ENCODE measurements at regions not wholly inside any gene's neighbourhood (a gene's known extent, or its start where the extent isn't known, plus 50 kb on each side); places are given as distances from the start of the nearest gene placed in this dataset.
A peak's percentile ranks its signal among the peaks of the same experiment; 100 is the strongest.
"Not testable (repeated sequence)": the region's sequence is repeated elsewhere in the genome, so short reads cannot be mapped to it uniquely, and the experiment has no call there.

DNA sequence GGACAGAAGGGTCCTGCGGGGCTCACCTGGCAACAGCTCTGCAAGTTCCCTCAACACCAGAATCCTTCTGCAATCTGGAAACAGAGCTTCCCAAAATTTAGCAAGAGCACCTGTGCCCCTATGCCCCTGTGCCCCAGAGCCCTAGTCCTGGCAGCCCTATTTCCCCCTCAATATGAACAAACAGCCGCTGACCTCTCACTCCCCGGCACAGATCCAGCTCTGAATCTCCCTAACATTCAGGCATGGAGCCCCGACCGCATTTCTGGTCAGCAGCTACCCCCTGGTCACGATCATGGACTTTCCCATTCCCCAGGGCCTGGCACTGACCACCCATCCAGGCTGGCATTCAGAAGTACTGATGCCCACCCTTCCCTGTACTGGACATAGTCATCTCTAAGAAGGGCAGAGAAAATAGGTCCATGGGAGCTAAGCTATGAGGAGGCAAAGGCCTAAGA lies 110.8 kb upstream of the SMURF2 start:
- no peak for DNase-seq (ENCODE audit: low read depth)

DNA sequence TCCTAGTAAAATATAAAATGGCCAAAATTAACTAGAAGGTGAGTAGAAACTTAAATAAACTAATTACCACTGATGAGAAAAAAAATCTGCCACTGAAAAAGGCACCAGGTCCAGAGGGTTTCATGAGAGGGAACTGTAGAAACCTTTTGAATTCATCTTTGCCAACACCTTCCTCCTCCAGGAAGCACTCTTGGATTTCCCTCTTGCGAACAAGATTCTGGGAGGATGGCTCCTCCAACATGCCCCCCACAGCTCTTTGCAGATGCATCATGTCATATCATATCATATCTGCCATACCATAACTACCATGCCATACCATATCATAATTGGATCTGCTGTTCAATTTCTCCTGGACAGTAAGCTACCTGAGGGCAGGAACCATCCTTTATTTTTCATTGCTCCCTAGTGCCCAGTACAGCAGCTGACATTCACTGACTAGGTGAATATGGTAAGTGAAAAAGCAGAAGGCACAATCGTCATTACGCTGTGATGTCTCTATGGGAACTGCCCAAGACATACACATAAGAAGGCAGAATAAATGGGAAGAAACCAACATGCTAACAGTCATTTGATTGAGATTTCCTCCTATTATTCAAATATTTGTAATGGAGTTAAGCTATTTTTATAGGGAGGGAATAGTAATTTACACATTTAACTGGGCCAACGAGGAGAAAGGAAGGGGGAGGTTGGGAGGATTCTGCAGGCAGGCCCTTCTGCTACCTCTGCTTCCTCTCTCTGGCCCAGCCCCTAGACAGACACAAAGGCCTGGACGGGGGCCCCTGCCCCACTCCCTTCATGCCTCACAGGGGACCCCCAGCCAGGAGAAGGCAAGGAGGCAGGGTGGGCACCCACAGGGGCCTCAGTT lies 110.1 kb upstream of the SMURF2 start:
- no peak for DNase-seq (ENCODE audit: low read depth)

DNA sequence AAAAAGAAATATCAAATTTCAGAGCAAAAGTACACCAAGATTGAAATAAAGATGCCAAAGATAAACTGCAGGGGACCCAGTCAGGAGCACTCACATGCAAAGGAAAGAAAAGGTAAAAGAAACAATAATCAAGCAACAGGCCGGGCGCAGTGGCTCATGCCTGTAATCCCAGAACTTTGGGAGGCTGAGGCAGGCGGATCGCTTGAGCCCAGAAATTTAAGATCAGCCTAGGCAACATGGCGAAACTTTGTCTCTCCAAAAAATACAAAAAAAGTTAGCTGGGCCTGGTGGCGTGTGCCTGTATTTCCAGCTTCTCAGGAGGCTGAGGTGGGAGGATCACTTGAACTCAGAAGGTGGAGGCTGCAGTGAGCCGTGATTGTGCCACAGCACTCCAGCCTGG lies 107.6 kb upstream of the SMURF2 start:
- no peak for DNase-seq (ENCODE audit: low read depth)

DNA sequence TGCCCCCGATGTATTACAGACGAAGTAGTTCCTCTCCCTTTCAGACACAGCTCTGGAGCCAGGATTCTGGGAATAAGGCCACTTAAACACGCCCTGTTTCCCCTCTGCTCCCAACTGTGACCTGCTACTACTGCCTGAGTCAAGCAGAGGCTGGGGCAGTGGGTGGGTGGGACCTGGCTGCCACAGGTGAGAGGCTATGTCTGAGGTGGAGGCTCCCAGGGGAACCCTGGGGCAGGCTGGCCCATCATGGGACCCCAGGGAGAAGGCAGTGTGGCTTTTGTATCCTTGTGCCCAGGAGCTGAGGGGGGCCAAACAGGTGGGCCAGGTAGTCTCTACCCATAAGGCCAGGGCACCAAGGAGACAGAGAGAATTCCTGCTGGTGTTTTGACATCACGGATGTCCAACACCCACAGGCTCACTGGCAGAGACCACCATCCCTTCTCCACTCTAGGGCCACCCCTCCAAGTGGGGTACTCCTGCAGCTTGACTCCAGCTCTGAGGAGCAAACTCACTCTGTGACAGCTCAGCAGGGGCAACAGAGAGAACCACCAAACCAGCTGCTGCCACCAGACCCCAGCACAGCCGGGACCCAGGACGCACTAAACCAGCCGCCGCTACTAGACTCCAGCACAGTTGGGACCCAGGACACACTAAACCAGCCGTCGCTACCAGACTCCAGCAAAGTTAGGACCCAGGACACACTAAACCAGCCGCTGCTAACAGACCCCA lies 105.3 kb upstream of the SMURF2 start:
- no peak for DNase-seq (ENCODE audit: low read depth)

DNA sequence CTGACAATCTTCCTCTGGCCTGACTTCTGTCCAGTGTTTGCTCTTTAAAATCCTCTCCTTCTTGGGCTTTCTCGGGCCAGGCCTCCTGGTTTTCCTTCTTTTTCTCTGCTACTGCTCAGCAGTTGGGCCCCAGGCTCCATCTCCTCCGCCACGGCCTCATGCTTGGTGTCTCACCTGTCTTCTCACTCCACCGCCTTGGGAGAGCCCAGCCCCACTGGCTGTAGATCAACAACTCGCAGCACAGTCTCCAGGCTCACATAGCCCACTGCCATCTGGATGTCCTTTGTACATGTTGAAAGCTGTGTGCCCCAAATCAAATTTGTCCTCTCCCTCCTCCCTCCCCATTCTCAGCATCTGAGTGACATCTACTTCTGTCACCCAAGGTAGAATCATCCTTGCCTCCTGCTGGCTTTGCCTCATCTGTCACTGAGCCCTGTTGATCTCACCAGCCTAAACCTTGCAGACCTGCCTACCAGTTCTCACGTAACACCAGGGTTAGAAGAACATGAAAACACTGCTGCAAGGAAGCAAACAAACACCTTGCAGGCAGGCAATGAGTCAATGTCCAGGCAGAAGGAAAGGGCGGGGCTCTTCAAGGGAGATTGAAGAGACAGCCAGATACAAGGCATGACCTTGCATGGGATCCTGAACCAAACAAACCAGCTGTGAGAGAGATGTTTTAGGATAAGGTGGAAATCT lies 103.2 kb upstream of the SMURF2 start:
- no peak for DNase-seq (ENCODE audit: low read depth)

DNA sequence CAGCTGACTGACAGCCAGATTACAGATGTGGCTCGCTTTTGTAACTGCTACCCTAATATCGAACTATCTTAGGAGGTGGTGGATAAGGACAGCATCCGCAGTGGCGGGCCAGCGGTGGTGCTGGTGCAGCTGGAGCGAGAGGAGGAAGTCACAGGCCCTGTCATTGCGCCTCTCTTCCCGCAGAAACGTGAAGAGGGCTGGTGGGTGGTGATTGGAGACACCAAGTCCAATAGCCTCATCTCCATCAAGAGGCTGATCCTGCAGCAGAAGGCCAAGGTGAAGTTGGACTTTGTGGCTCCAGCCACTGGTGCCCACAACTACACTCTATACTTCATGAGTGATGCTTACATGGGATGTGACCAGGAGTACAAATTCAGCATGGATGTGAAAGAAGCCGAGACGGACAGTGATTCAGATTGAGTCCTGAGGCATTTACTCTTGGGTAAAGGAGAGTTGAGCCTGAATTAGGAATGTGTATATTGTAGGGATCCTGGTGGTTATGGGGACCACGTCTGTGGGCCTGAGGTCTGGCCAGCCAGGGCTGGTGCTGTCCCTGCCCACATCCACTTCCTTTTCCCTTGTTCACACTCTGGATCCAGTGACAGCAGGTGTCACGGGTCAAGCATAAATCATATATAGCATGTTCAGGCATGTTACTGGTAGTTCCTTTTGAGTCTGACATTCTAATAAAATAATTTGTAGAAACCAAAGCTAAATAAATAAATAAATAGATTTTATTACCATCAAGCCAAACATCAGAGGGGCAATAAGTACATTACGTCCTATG lies 89.0 kb upstream of the SMURF2 start:
- no peak for DNase-seq (ENCODE audit: low read depth)

DNA sequence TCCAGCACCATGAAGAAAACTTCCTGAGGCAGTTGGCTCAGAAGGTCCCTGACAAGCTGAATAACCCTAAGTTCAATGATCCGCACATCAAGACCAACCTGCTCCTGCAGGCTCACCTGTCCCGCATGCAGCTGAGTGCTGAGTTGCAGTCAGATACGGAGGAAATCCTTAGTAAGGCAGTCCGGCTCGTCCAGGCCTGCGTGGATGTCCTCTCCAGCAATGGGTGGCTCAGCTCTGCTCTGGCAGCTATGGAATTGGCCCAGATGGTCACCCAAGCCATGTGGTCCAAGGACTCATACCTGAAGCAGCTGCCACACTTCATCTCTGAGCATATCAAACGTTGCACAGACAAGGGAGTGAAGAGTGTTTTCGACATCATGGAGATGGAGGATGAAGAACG lies 88.4 kb upstream of the SMURF2 start:
- DNase-seq (ENCODE audit: low read depth) = no peak

DNA sequence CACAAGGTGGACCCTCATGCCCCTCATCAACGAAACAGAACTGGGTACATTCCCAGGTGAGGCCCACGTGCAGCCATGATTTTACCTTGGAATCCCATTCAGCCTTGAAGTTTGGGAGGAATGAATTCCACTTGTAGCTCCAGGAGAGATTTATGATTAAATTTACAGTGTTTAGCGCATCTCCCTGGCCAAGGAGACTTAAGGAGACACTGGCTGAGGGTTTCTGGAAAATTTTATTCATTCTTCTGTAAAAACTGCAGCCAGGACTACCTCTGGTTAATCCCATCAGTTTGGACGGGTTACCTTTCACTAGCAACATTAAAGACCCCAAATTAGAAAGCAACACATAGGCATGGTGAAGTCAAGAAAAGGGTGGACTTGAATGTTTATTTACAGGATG lies 87.2 kb upstream of the SMURF2 start:
- DNase-seq (ENCODE audit: low read depth) = no peak

DNA sequence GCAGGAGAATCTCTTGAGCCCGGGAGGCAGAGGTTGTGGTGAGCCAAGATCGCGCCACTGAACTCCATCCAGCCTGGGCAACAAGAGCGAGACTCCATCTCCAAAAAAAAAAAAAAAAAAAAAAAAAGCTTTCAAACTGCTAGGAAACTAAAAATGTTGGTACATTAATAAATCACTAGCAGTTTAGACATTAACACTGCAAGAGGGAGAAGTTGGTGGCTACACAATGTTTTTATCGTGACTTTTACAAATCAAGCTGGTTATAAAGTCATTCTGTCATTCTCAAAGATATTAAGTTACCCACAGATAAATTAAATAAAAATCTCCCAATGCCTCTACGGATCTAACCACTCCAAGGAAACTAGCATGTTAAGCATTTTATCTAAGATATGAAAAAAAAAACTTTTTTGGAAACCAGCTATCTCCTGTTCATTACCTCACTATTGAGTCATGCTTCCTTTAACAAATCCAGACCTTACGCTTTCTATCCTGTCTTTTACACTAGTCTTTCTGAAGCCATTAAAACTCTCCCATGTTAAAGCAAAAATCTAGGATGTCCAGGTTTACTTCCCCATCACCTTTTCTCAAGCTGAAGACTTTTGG lies 85.9 kb upstream of the SMURF2 start:
- DNase-seq (ENCODE audit: low read depth) = no peak

DNA sequence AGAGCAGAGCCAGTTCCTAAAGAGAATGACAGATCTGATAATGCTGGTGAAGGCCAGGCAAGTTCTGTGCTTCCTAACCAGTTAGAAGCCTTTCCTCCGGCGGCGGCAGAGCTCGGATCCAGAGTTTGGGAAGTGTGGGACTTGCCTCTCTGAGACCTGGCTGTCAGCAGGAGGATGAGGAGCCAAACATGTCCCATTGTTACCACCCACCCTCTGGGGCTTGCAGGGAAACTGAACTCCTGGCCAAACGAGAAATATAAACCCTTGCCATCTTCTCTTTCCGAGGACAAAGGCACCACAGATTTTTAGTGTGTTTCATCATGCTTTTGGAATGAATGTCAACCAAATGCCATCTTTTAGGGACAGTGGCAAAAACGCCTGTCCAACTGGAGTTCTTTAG lies 80.2 kb upstream of the SMURF2 start:
- DNase-seq (ENCODE audit: low read depth) = no peak

DNA sequence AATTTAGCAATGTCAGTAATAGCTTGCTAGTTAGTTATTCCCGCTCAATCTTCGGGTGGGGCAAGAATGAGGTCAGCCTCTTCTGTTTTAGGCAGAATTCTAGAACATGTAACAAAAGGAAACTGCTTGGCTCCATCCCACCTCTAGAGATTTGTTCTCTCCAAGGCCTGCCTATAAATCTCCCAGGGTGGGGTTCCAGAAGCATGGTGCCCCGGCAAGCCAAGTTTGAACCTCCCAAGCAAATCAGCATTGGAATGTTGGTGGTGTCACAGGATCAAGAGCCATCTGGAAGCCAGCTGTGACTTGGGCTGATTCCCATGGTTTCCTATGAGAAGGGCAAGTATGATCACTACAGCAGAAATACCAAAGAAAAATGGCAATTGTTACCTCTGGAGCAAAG lies 79.8 kb upstream of the SMURF2 start:
- not testable (repeated sequence) for DNase-seq (ENCODE audit: low read depth)

DNA sequence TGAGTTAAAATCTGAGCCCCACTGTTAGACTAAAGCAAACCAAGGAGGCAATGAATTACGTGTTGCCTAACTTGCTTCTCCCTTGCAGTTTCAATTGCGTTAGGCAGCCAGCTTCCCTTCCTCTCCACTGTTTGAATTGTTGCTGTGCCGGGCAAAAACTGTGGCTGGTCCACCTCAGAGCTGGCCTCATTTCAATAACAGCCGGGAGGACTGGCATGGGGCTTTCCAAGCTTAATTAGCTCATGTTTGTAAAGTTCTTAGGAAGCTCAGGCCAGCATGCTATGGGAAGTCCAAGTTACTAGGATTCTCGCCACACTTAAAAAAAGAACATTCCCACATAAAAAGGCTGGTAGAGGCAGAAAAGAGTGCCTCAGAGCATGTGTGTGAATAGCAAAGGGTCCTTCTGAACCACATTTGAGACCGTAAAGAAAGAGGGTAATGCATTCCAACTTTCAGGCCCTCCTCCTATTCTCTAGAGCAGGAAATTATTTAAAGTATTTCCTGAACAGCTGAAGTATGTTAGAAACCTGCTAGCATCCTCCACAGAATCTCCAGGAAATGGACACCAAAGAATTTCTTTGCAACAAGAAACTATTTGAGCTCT lies 79.0 kb upstream of the SMURF2 start:
- DNase-seq (ENCODE audit: low read depth) = no peak

DNA sequence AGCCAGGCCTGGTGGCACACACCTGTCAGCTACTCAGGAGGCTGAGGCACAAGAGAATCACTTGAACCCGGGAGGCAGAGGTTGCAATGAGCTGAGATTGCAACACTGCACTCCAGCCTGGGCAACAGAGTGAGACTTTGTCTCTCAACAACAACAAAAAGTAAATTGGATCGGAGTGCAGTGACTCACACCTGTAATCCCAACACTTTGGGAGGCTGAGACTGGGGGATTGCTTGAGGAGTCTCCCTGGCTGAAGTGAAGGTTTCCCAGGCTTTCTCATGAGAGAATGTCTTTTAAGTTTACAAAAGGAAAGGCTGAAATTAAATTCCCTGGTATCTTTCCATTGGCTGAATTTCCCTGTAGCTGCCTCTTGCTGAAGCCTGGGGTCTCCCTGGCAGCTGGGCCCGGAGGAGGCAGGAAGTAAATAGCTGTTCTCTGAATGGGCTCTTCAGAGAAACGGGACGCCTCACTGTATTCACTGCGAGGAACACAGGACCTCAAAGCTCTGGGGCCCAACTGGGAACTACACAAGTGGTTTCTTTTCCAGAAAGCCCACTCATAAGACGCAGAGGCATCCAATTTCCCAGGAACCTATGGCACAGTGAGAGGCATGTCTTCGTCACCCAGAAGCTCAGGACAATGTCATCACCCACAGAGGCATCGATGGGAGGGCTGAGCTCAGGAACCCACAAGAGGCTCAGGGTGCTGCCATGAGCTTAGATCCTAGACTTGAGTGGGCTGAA lies 77.4 kb upstream of the SMURF2 start:
- no peak for DNase-seq (ENCODE audit: low read depth)

DNA sequence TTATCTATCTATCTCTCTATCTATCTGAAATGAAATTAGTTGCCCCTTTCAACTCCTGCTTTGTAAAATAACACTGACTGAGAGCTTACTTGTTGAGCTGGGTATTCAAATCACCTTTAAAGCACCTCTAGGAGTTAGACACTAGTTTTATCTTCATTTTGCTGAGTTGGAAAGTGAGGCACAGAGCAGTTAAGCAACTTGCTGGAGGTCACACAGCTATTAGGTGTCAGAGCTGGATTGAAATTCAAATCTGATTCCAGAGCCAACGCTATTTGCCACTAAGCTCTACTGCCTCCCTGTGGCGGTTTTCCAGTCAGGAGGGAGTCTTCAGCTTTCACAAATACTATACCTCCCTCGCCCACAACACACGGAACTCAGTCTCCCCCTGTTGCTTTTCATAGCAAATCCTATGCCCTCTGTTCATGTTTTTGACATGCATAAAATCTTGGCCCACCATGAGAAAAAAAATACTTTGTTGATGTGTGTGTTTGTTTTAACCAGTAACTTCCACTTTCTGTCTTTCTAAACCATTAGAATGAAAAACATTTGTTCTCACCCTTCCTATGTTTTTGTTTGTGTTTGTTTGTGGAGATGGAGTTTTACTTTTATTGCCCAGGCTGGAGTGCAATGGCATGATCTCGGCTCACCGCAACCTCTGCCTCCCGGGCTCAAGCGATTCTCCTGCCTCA lies 74.8 kb upstream of the SMURF2 start:
- peak; percentile 34 for DNase-seq (ENCODE audit: low read depth)

DNA sequence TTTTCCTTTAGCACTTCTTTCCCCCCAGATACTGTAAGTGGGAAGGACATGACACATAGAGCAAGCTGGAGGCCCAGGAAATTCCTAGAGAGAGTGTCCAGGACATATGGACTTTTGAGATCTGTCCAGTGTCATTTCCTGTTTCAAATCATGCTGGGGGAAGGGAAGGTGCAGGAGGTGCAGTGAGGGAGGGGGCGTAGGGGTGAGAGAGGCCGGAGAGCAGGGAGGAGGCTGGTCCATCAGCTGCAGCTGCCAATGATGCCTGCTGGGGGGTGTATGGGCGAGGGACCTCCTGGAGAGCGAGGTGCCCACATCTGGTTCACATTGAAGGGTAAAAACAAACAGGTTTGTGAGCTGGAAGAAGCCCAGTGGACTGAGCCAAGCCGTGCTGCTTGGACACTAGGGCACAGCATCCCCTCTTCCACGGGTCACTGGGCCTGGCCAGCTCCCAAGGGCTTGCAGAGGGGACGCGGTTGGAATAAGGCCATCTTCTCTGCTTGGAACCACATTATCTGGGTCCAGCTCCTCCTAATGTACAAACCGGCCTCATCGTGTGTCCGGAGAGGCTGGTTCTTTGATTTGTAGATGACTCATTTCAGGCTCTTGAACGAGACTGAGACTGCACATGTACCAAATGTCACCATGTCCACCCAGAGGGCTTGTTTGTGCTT lies 70.4 kb upstream of the SMURF2 start:
- no peak for DNase-seq (ENCODE audit: low read depth)

DNA sequence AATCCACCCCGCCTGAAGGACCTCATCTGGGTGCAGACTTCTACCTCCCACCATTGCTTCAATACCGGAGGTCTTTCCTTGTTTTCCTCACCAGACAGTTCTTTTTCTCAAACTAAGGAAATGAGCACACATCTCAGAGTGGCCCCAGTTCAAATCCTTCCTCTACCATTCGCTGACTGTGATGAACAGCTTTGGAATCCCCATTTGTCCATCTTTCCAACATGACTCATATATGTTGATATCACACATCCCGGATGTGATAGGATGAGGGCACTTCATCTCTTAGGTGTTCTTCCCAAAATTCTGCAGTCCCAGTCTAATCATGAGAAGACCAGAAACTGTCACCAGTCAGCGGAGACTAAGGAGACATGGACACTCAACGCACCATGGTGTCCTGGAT lies 67.9 kb upstream of the SMURF2 start:
- not testable (repeated sequence) for DNase-seq (ENCODE audit: low read depth)

DNA sequence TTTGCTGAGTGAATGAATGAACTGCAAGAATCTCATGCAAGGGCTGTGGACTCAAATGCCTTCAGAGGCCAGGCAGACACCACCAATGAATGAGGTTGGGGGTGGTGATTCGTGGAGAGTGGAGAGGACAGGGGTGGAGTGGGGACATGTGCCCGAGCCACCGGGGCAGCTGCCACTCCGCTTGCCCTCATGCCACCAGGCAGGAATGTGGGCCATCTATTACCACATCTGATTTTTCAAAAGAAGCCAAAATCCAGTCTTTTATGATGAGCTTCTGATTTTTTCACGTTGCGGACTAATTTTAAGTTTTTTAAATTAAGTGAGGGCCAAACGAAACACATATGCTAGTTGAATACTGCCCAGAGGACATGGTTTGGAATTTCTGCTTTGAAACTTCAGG lies 67.1 kb upstream of the SMURF2 start:
- DNase-seq (ENCODE audit: low read depth) = no peak

DNA sequence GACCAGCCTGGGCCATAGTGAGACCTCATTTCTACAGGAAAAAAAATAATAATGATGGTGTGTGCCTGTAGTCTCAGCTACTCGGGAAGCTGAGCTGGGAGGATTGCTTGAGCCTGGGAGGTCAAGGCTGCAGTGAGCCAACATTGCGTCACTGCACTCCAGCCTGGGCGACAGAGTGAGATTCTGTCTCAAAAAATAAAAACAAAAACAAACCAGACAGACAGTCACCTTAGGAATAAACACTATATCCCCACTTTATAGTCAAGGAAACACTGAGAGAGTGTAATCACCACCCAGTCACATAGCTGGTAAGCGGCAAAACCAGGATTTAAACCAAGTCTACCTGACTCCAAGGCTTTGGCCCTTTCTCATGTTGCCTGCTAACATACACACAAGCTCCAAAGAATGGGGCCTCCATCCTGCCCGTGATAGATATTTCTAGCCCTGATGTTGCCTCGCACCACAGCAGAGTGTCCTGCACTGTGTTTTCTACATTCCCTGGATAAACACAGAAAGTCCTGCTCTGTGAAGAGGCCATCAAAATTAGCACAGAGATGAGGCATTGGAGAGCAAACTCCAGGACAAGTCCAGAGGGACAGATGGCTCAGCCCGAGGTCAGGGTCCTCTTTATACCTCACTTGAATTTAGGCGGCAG lies 66.1 kb upstream of the SMURF2 start:
- no peak for DNase-seq (ENCODE audit: low read depth)

DNA sequence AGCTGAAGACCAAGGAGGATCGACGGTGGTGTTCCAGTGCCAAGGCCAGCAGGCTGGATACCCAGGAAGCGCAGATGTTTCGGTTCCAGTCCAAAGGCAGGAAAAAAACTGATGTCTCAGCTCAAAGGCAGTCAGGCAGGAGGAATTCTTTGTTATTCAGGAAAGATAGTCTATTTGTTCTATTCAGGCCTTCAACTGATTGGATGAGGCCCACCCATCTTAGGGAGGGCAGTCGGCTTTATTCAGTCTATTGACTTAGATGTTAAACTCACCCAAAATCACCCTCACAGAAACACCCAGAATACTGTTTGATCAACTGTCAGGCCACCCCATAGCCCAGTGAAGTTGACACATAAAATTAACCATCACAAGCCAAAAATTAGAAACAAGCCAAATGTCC lies 63.9 kb upstream of the SMURF2 start:
- DNase-seq (ENCODE audit: low read depth) = not testable (repeated sequence)

All from CMK (cell line).